K562 (cell line): ENCODE measurements at regions not wholly inside any gene's neighbourhood (a gene's known extent, or its start where the extent isn't known, plus 50 kb on each side); places are given as distances from the start of the nearest gene placed in this dataset.
"Not testable (repeated sequence)": the region's sequence is repeated elsewhere in the genome, so short reads cannot be mapped to it uniquely, and the experiment has no call there.

Experiments
- ATAC-seq: fragments of 200-7000 bp; cut with Tn5 transposase; 3 replicates; pipeline ENCODE4 v1.9.1; 2020; ENCODE audit warnings: moderate library complexity
- BruUV-seq: library from RNA; stranded (reverse); fragments of 400-500 nt; replicated peaks from 2 replicates; lab custom pipeline; 2021; lab: Mats Ljungman, UMichigan
- CTCF ChIA-PET: fragments of 300-600 bp; formaldehyde crosslinking; extraction: SDS; loops from one replicate; lab custom pipeline; 2021; ENCODE audit warnings: low intra/inter-chr PET ratio; lab: Yijun Ruan, JAX
- POLR2A ChIA-PET: fragments of 300-600, 350-650 bp; sonication (Branson Sonifier 250); formaldehyde crosslinking; extraction: SDS; loops from one replicate; lab custom pipeline; 2021; ENCODE audit warnings: antibody characterized with exemption, inconsistent platforms; lab: Yijun Ruan, JAX
- DNase-seq, 4 experiments: peaks; one replicate each; pipeline versions ENCODE4 v3.0.0 to v3.0.0-alpha.2; 2011 to 2018; ENCODE audit warnings: low spot score in 3 of 4, mixed read lengths in 3 of 4; ENCODE audit errors: extremely low read depth in 1 of 4
- FAIRE-seq: peaks from 2 replicates; lab custom pipeline; 2011; peaks lifted over from hg19 to GRCh38; lab: Jason Lieb, UNC
- H2AFZ ChIP-seq: 2 replicates; pipeline ENCODE4 v1.6.0; 2011; ENCODE audit warnings: low read depth, low read length, control low read depth, inconsistent platforms
- H3K27ac ChIP-seq: fragments of 200-600 bp; 3 replicates; pipeline ENCODE4 v1.8.0; 2011; ENCODE audit warnings: low read depth, mild to moderate bottlenecking, control low read depth, inconsistent platforms, low read length, moderate library complexity, mixed read lengths; ENCODE audit errors: extremely low read depth
- H3K27me3 ChIP-seq, 2 experiments: fragments of 300-600 bp in 1 of 2; 2 replicates in 1 of 2; 3 replicates in 1 of 2; pipeline versions ENCODE4 v1.6.0 to v1.8.0; 2011; ENCODE audit warnings: inconsistent platforms in 2 of 2, low read length in 2 of 2, mild to moderate bottlenecking in 1 of 2, mixed read lengths in 1 of 2, moderate library complexity in 1 of 2; ENCODE audit not compliant: control insufficient read depth in 2 of 2, insufficient read depth in 2 of 2
- H3K36me3 ChIP-seq: fragments of 300-600 bp; 3 replicates; pipeline ENCODE4 v1.8.0; 2011; ENCODE audit warnings: mild to moderate bottlenecking, low read length, inconsistent platforms; ENCODE audit not compliant: control insufficient read depth, insufficient read depth
- H3K4me1 ChIP-seq, 2 experiments: fragments of 200-600 bp in 1 of 2; replicated peaks in 1 of 2; 2 replicates in 1 of 2; 3 replicates in 1 of 2; pipeline versions ENCODE4 v1.5.1 to v1.8.0; 2011; ENCODE audit warnings: inconsistent platforms in 2 of 2, low read length in 2 of 2, mild to moderate bottlenecking in 1 of 2, mixed read lengths in 1 of 2, moderate library complexity in 1 of 2; ENCODE audit not compliant: control insufficient read depth in 2 of 2, insufficient read depth in 2 of 2
- H3K4me2 ChIP-seq: 2 replicates; pipeline ENCODE4 v1.6.1; 2011; ENCODE audit warnings: low read length, control low read depth, inconsistent platforms, mixed read lengths; ENCODE audit not compliant: insufficient read depth
- H3K4me3 ChIP-seq: fragments of 200-600 bp; sonication (generic), shearing (Covaris generic); 2 replicates; pipeline ENCODE4 v1.5.1; 2016; ENCODE audit warnings: control low read depth, inconsistent platforms
- H3K79me2 ChIP-seq: fragments of 200-600 bp; 3 replicates; pipeline ENCODE4 v1.8.0; 2011; ENCODE audit warnings: low read length, inconsistent platforms; ENCODE audit not compliant: control insufficient read depth, insufficient read depth
- H3K9ac ChIP-seq, 2 experiments: 2 replicates each; pipeline versions ENCODE4 v1.6.0 to v1.6.1; 2011; ENCODE audit warnings: low read depth in 2 of 2, low read length in 2 of 2, control low read depth in 1 of 2, inconsistent platforms in 1 of 2, mild to moderate bottlenecking in 1 of 2, mixed read lengths in 1 of 2; ENCODE audit not compliant: insufficient read depth in 1 of 2
- H3K9me1 ChIP-seq: one replicate; pipeline ENCODE4 v1.6.0; 2011; ENCODE audit warnings: inconsistent platforms, mild to moderate bottlenecking, low read length, moderate library complexity; ENCODE audit not compliant: control insufficient read depth, insufficient read depth
- H3K9me3 ChIP-seq: replicated peaks from 2 replicates; pipeline ENCODE4 v1.5.1; 2011; ENCODE audit warnings: low read depth, low read length, inconsistent platforms; ENCODE audit not compliant: control insufficient read depth, insufficient read depth
- H4K20me1 ChIP-seq: replicated peaks from 2 replicates; pipeline ENCODE4 v1.6.1; 2011; ENCODE audit warnings: low read length, inconsistent platforms, mixed read lengths; ENCODE audit not compliant: control insufficient read depth, insufficient read depth
- ZFP36 ChIP-seq: fragments of 150-350 bp; IDR thresholded peaks from 2 replicates; pipeline ENCODE4 v1.6.1; 2018; ENCODE audit warnings: low read length, low read depth; ENCODE audit not compliant: partially characterized antibody
- WGBS: fragments of 100-300 bp; shearing (Covaris generic); methylation state at CpG from one replicate; pipeline ENCODE4 v1.1.6; 2016; ENCODE audit warnings: low coverage, mixed read lengths; ENCODE audit not compliant: insufficient coverage; ENCODE audit errors: missing lambda C conversion rate; 5-methylcytosine and 5-hydroxymethylcytosine counted together
- in situ Hi-C: fragments of 300-500 bp; cut with MboI; formaldehyde crosslinking; loops from 4 replicates; pipeline ENCODE4 v1.15.0; 2018; ENCODE audit warnings: inconsistent platforms, mixed read lengths
- intact Hi-C: fragments of 100-400 bp; cut with micrococcal nuclease; formaldehyde crosslinking; loops from 2 replicates; pipeline ENCODE4 v1.14.2; 2022

GRCh38 chr2:91768997-91769396 lies 3077.5 kb downstream of the RPIA start:
- H3K9me1 ChIP-seq, H3K4me3 ChIP-seq, in situ Hi-C loops, BruUV-seq, ATAC-seq, H3K27ac ChIP-seq, H3K9me3 ChIP-seq, H3K4me2 ChIP-seq, CTCF ChIA-PET, FAIRE-seq, POLR2A ChIA-PET, H3K4me1 ChIP-seq, H3K36me3 ChIP-seq, H4K20me1 ChIP-seq, H2AFZ ChIP-seq, intact Hi-C loops, H3K9ac ChIP-seq, H3K79me2 ChIP-seq, H3K27me3 ChIP-seq: not testable (repeated sequence)
- peak; percentile 18 for TF ChIP-seq ZFP36
- DNase-seq = peak in 1 of 4 experiments; percentile 6
- 0% methylated on average over 4 of the region's 9 CpGs for WGBS

- H2AFZ ChIP-seq, H3K9me3 ChIP-seq, H4K20me1 ChIP-seq, H3K27ac ChIP-seq, H3K79me2 ChIP-seq, CTCF ChIA-PET, H3K4me2 ChIP-seq, FAIRE-seq, H3K4me1 ChIP-seq, H3K36me3 ChIP-seq, intact Hi-C loops, H3K27me3 ChIP-seq, H3K9ac ChIP-seq, ATAC-seq, DNase-seq, in situ Hi-C loops, H3K4me3 ChIP-seq, H3K9me1 ChIP-seq, BruUV-seq, POLR2A ChIA-PET: not testable (repeated sequence)
- WGBS = 0% methylated on average over 4 of the region's 8 CpGs
Measured at GRCh38 chr2:91770046-91770575, 3078.6 kb downstream of the RPIA start.

- H3K4me1 ChIP-seq, H3K27me3 ChIP-seq, H3K4me3 ChIP-seq, ATAC-seq, BruUV-seq, H3K36me3 ChIP-seq, in situ Hi-C loops, intact Hi-C loops, H3K9me1 ChIP-seq, H3K27ac ChIP-seq, H3K9ac ChIP-seq, DNase-seq, H3K79me2 ChIP-seq, H2AFZ ChIP-seq, FAIRE-seq, POLR2A ChIA-PET, H3K4me2 ChIP-seq, H3K9me3 ChIP-seq, H4K20me1 ChIP-seq, CTCF ChIA-PET: not testable (repeated sequence)
- WGBS = 0% methylated on average over 2 of the region's 4 CpGs
Measured at GRCh38 chr2:91771604-91772003, 3080.1 kb downstream of the RPIA start.
